Endothelial cell (in vitro differentiated cells): ENCODE measurements at regions not wholly inside any gene's neighbourhood (a gene's known extent, or its start where the extent isn't known, plus 50 kb on each side); places are given as distances from the start of the nearest gene placed in this dataset.

ENCODE experiments used
- DNase-seq: peaks from one replicate; pipeline ENCODE4 v3.0.0; 2021; ENCODE audit warnings: low spot score
- H3K27ac Mint-ChIP-seq: one replicate; pipeline ENCODE4 v1.8.0; 2021; ENCODE audit warnings: mixed read lengths, inconsistent platforms; ENCODE audit not compliant: unreplicated experiment
- H3K27me3 Mint-ChIP-seq: one replicate; pipeline ENCODE4 v1.8.0; 2021; ENCODE audit warnings: mild to moderate bottlenecking, moderate library complexity, mixed read lengths, inconsistent platforms; ENCODE audit not compliant: unreplicated experiment
- H3K36me3 Mint-ChIP-seq: one replicate; pipeline ENCODE4 v1.8.0; 2021; ENCODE audit warnings: mild to moderate bottlenecking, low read depth, mixed read lengths, inconsistent platforms; ENCODE audit not compliant: unreplicated experiment
- H3K4me1 Mint-ChIP-seq: one replicate; pipeline ENCODE4 v1.8.0; 2021; ENCODE audit warnings: mild to moderate bottlenecking, mixed read lengths, inconsistent platforms; ENCODE audit not compliant: unreplicated experiment
- H3K4me3 Mint-ChIP-seq: one replicate; pipeline ENCODE4 v1.8.0; 2021; ENCODE audit warnings: mild to moderate bottlenecking, mixed read lengths, inconsistent platforms; ENCODE audit not compliant: unreplicated experiment
- H3K9me3 Mint-ChIP-seq: one replicate; pipeline ENCODE4 v1.8.0; 2021; ENCODE audit warnings: mixed read lengths, inconsistent platforms; ENCODE audit not compliant: unreplicated experiment
- CTCF ChIP-seq: fragments of 200-600 bp; sonication (generic); IDR thresholded peaks from one replicate; pipeline ENCODE4 v1.5.0; 2021; ENCODE audit warnings: antibody characterized with exemption; ENCODE audit not compliant: unreplicated experiment

- Mint-ChIP-seq H3K36me3 (no peaks in the 10 kb centered on the region), H3K4me3 (no peak overlapping the region), H3K27me3 (no peaks in the 10 kb centered on the region), H3K4me1 (no peaks in the 10 kb centered on the region), H3K27ac (no peak overlapping the region), H3K9me3 (no peaks in the 10 kb centered on the region)
- no peak for TF ChIP-seq CTCF
- no peak for DNase-seq
Observed at GRCh38 chr17:34447406-34447805, 84.4 kb upstream of the CCL1 start.

- no peak overlapping the region for H3K4me3 Mint-ChIP-seq
- no peak for TF ChIP-seq CTCF
- H3K9me3 Mint-ChIP-seq, result no peaks in the 10 kb centered on the region
Observed at GRCh38 chr17:34445101-34445500, 82.1 kb upstream of the CCL1 start.

GRCh38 chr17:34443619-34444469, 80.8 kb upstream of the CCL1 start:
- TF ChIP-seq CTCF, result no peak
- no peaks in the 10 kb centered on the region for H3K36me3 Mint-ChIP-seq
- H3K9me3 Mint-ChIP-seq, result no peaks in the 10 kb centered on the region
- H3K27ac Mint-ChIP-seq, result no peak overlapping the region
- H3K4me3 Mint-ChIP-seq, result no peak overlapping the region
- H3K4me1 Mint-ChIP-seq, result no peaks in the 10 kb centered on the region
- H3K27me3 Mint-ChIP-seq, result no peaks in the 10 kb centered on the region
- peak; percentile 53 for DNase-seq

More at GRCh38 chr17:34445101-34445500, 82.1 kb upstream of the CCL1 start:
- Mint-ChIP-seq H3K36me3 (no peaks in the 10 kb centered on the region), H3K27ac (no peak overlapping the region), H3K4me1 (no peaks in the 10 kb centered on the region), H3K27me3 (no peaks in the 10 kb centered on the region)
- no peak for DNase-seq

GRCh38 chr17:34442387-34443111, 79.5 kb upstream of the CCL1 start:
- TF ChIP-seq CTCF, result no peak
- Mint-ChIP-seq H3K27me3 (peaks cover under 1% of the 10 kb centered on the region), H3K4me1 (peaks cover 7% of the 10 kb centered on the region), H3K9me3 (no peaks in the 10 kb centered on the region), H3K27ac (no peak overlapping the region), H3K36me3 (no peaks in the 10 kb centered on the region), H3K4me3 (no peak overlapping the region)
- no peak for DNase-seq

- no peak for DNase-seq
- Mint-ChIP-seq H3K27ac (no peak overlapping the region), H3K9me3 (no peaks in the 10 kb centered on the region), H3K4me1 (peaks cover 29% of the 10 kb centered on the region), H3K27me3 (peaks cover 1% of the 10 kb centered on the region), H3K36me3 (no peaks in the 10 kb centered on the region), H3K4me3 (no peak overlapping the region)
- TF ChIP-seq CTCF, result no peak
Observed at GRCh38 chr17:34437188-34437587, 74.2 kb upstream of the CCL1 start.
